Mesenchymal stem cell (in vitro differentiated cells and primary cell): ENCODE measurements at regions not wholly inside any gene's neighbourhood (a gene's known extent, or its start where the extent isn't known, plus 50 kb on each side); places are given as distances from the start of the nearest gene placed in this dataset.

ENCODE experiments used
- DNase-seq: peaks from one replicate; pipeline ENCODE4 v3.0.0-alpha.2; 2013
- H2AFZ ChIP-seq: one replicate; pipeline ENCODE4 v1.6.1; 2013; ENCODE audit warnings: low read depth, mild to moderate bottlenecking, control low read depth, inconsistent platforms, low read length, moderate library complexity
- H2AK5ac ChIP-seq: 2 replicates; pipeline ENCODE4 v1.6.1; 2013; ENCODE audit warnings: low read length, moderate library complexity, mild to moderate bottlenecking, inconsistent platforms; ENCODE audit not compliant: severe bottlenecking
- H2BK120ac ChIP-seq: one replicate; pipeline ENCODE4 v1.6.1; 2013; ENCODE audit warnings: low read depth, mild to moderate bottlenecking, inconsistent platforms, low read length, moderate library complexity
- H2BK12ac ChIP-seq, 2 experiments: one replicate each; pipeline ENCODE4 v1.6.1; 2013; ENCODE audit warnings: inconsistent platforms in 2 of 2, low read length in 2 of 2, mild to moderate bottlenecking in 2 of 2, moderate library complexity in 2 of 2, control low read depth in 1 of 2
- H2BK15ac ChIP-seq: one replicate; pipeline ENCODE4 v1.6.1; 2013; ENCODE audit warnings: mild to moderate bottlenecking, low read depth, inconsistent platforms; ENCODE audit not compliant: poor library complexity, severe bottlenecking
- H2BK5ac ChIP-seq: 2 replicates; pipeline ENCODE4 v1.6.1; 2013; ENCODE audit warnings: low read depth, mild to moderate bottlenecking, low read length, control low read depth, inconsistent platforms; ENCODE audit not compliant: poor library complexity, severe bottlenecking
- H3K14ac ChIP-seq, 2 experiments: one replicate each; pipeline ENCODE4 v1.6.1; 2013; ENCODE audit warnings: inconsistent platforms in 2 of 2, low read length in 2 of 2, control low read depth in 1 of 2, mild to moderate bottlenecking in 1 of 2, moderate library complexity in 1 of 2
- H3K18ac ChIP-seq, 2 experiments: one replicate each; pipeline ENCODE4 v1.6.1; 2013; ENCODE audit warnings: inconsistent platforms in 2 of 2, low read length in 2 of 2, control low read depth in 1 of 2, low read depth in 1 of 2, mild to moderate bottlenecking in 1 of 2
- H3K23ac ChIP-seq, 2 experiments: one replicate each; pipeline ENCODE4 v1.6.1; 2013; ENCODE audit warnings: inconsistent platforms in 2 of 2, low read length in 2 of 2, mild to moderate bottlenecking in 2 of 2, moderate library complexity in 2 of 2, control low read depth in 1 of 2
- H3K27ac ChIP-seq: 2 replicates; pipeline ENCODE4 v1.5.1; 2013; ENCODE audit warnings: mild to moderate bottlenecking, moderate library complexity, low read length, control low read depth, inconsistent platforms; ENCODE audit not compliant: poor library complexity, severe bottlenecking
- H3K27me3 ChIP-seq, 2 experiments: 2 replicates each; pipeline versions ENCODE4 v1.6.1 to v1.7.0; 2013; ENCODE audit warnings: low read length in 2 of 2, mild to moderate bottlenecking in 2 of 2, moderate library complexity in 2 of 2, control low read depth in 1 of 2, inconsistent platforms in 1 of 2; ENCODE audit not compliant: control insufficient read depth in 1 of 2, insufficient read depth in 1 of 2
- H3K36me3 ChIP-seq, 2 experiments: 2 replicates each; pipeline versions ENCODE4 v1.6.1 to v1.7.0; 2013; ENCODE audit warnings: low read length in 2 of 2, control low read depth in 1 of 2, inconsistent platforms in 1 of 2, low read depth in 1 of 2, mild to moderate bottlenecking in 1 of 2; ENCODE audit not compliant: insufficient read depth in 2 of 2, control insufficient read depth in 1 of 2
- H3K4ac ChIP-seq, 2 experiments: one replicate each; pipeline ENCODE4 v1.6.1; 2013; ENCODE audit warnings: inconsistent platforms in 2 of 2, low read length in 2 of 2, mild to moderate bottlenecking in 2 of 2, moderate library complexity in 2 of 2, control low read depth in 1 of 2, low read depth in 1 of 2
- H3K4me1 ChIP-seq: 2 replicates; pipeline ENCODE4 v1.6.1; 2013; ENCODE audit warnings: low read depth, low read length, control low read depth; ENCODE audit not compliant: control insufficient read depth, insufficient read depth
- H3K4me2 ChIP-seq: 2 replicates; pipeline ENCODE4 v1.6.1; 2013; ENCODE audit warnings: low read length, mild to moderate bottlenecking, inconsistent platforms; ENCODE audit not compliant: poor library complexity, severe bottlenecking
- H3K4me3 ChIP-seq, 2 experiments: 2 replicates each; pipeline versions ENCODE4 v1.5.1 to v1.7.0; 2013; ENCODE audit warnings: low read length in 2 of 2, mild to moderate bottlenecking in 2 of 2, control low read depth in 1 of 2, low read depth in 1 of 2; ENCODE audit not compliant: insufficient read depth in 1 of 2
- H3K79me1 ChIP-seq: replicated peaks from 2 replicates; pipeline ENCODE4 v1.6.1; 2013; ENCODE audit warnings: mild to moderate bottlenecking, control low read depth, low read length, inconsistent platforms; ENCODE audit not compliant: poor library complexity, severe bottlenecking
- H3K9ac ChIP-seq: 2 replicates; pipeline ENCODE4 v1.7.0; 2013; ENCODE audit warnings: mild to moderate bottlenecking, low read length, moderate library complexity
- H3K9me3 ChIP-seq: 2 replicates; pipeline ENCODE4 v1.7.0; 2013; ENCODE audit warnings: mild to moderate bottlenecking, low read length; ENCODE audit not compliant: control insufficient read depth
- H4K8ac ChIP-seq: one replicate; pipeline ENCODE4 v1.6.1; 2013; ENCODE audit warnings: inconsistent platforms, mild to moderate bottlenecking, low read length, moderate library complexity
- H4K91ac ChIP-seq: one replicate; pipeline ENCODE4 v1.6.1; 2013; ENCODE audit warnings: mild to moderate bottlenecking, low read length, inconsistent platforms
- WGBS: methylation state at CpG from one replicate; pipeline ENCODE4 v1.1.7; 2013; ENCODE audit warnings: mixed read lengths; 5-methylcytosine and 5-hydroxymethylcytosine counted together

GRCh38 chr19:30316000-30316491 lies 56.1 kb upstream of the ZNF536 start:
- H3K18ac ChIP-seq, result no peak overlapping the region
- H3K27me3 ChIP-seq, result no peaks in the 10 kb centered on the region
- H2BK12ac ChIP-seq, result no peak overlapping the region
- WGBS, result 92% methylated on average over 3 of the region's 4 CpGs
- H3K4me2 ChIP-seq, result no peak overlapping the region
- no peak overlapping the region for H4K91ac ChIP-seq
- H2BK15ac ChIP-seq, result no peak overlapping the region
- no peaks in the 10 kb centered on the region for H3K9me3 ChIP-seq
- H2BK120ac ChIP-seq, result no peak overlapping the region
- no peak overlapping the region for H2AFZ ChIP-seq
- H3K14ac ChIP-seq, result no peak overlapping the region
- H3K23ac ChIP-seq, result no peak overlapping the region
- H2AK5ac ChIP-seq, result no peak overlapping the region
- no peaks in the 10 kb centered on the region for H3K79me1 ChIP-seq
- no peak overlapping the region for H3K4me3 ChIP-seq
- H2BK5ac ChIP-seq, result no peak overlapping the region
- no peaks in the 10 kb centered on the region for H3K36me3 ChIP-seq
- no peak overlapping the region for H3K27ac ChIP-seq
- no peak overlapping the region for H4K8ac ChIP-seq
- DNase-seq, result no peak
- H3K4me1 ChIP-seq, result no peaks in the 10 kb centered on the region
- no peak overlapping the region for H3K4ac ChIP-seq
- no peak overlapping the region for H3K9ac ChIP-seq

- no peak overlapping the region for H3K4ac ChIP-seq
- no peak overlapping the region for H4K8ac ChIP-seq
- no peaks in the 10 kb centered on the region for H3K27me3 ChIP-seq
- WGBS, result 53% methylated on average over 5 of the region's 6 CpGs
- no peak overlapping the region for H2BK5ac ChIP-seq
- no peaks in the 10 kb centered on the region for H3K36me3 ChIP-seq
- no peaks in the 10 kb centered on the region for H3K9me3 ChIP-seq
- H2BK12ac ChIP-seq, result no peak overlapping the region
- no peaks in the 10 kb centered on the region for H3K4me1 ChIP-seq
- H2BK15ac ChIP-seq, result no peak overlapping the region
- H3K18ac ChIP-seq, result no peak overlapping the region
- H3K9ac ChIP-seq, result no peak overlapping the region
- no peak overlapping the region for H2AFZ ChIP-seq
- no peak for DNase-seq
- no peak overlapping the region for H3K23ac ChIP-seq
- no peaks in the 10 kb centered on the region for H3K79me1 ChIP-seq
- no peak overlapping the region for H3K27ac ChIP-seq
- no peak overlapping the region for H3K4me2 ChIP-seq
- no peak overlapping the region for H3K4me3 ChIP-seq
- H2BK120ac ChIP-seq, result no peak overlapping the region
- no peak overlapping the region for H4K91ac ChIP-seq
- H3K14ac ChIP-seq, result no peak overlapping the region
- no peak overlapping the region for H2AK5ac ChIP-seq
Measured at GRCh38 chr19:30316560-30317106, 55.6 kb upstream of the ZNF536 start.

GRCh38 chr19:30317403-30317802 lies 54.8 kb upstream of the ZNF536 start:
- 72% methylated on average over 7 of the region's 7 CpGs for WGBS
- no peak overlapping the region for H2AK5ac ChIP-seq
- peak overlapping the region; percentile 5 for H2AFZ ChIP-seq

GRCh38 chr19:30318261-30318660 lies 53.9 kb upstream of the ZNF536 start:
- Histone ChIP-seq H3K18ac (no peak overlapping the region), H3K4me1 (no peaks in the 10 kb centered on the region), H2BK15ac (no peak overlapping the region), H3K9ac (no peak overlapping the region), H2BK120ac (no peak overlapping the region), H3K14ac (no peak overlapping the region), H3K4ac (no peak overlapping the region), H2BK5ac (no peak overlapping the region), H2BK12ac (no peak overlapping the region), H3K36me3 (no peaks in the 10 kb centered on the region), H3K23ac (no peak overlapping the region), H3K9me3 (no peaks in the 10 kb centered on the region), H3K4me2 (no peak overlapping the region), H3K79me1 (no peaks in the 10 kb centered on the region), H3K27me3 (no peaks in the 10 kb centered on the region), H4K8ac (no peak overlapping the region), H2AK5ac (no peak overlapping the region), H3K27ac (no peak overlapping the region), H3K4me3 (no peak overlapping the region), H2AFZ (no peak overlapping the region), H4K91ac (no peak overlapping the region)
- WGBS, result 78% methylated on average over 4 of the region's 5 CpGs
- DNase-seq, result no peak

More at GRCh38 chr19:30317403-30317802, 54.8 kb upstream of the ZNF536 start:
- Histone ChIP-seq H4K8ac (no peak overlapping the region), H3K36me3 (no peaks in the 10 kb centered on the region), H2BK12ac (no peak overlapping the region), H2BK120ac (no peak overlapping the region), H3K4me1 (no peaks in the 10 kb centered on the region), H2BK15ac (no peak overlapping the region), H3K27me3 (no peaks in the 10 kb centered on the region), H3K27ac (no peak overlapping the region), H3K4me3 (no peak overlapping the region), H4K91ac (no peak overlapping the region), H2BK5ac (no peak overlapping the region), H3K79me1 (no peaks in the 10 kb centered on the region), H3K23ac (no peak overlapping the region), H3K4me2 (no peak overlapping the region), H3K9me3 (no peaks in the 10 kb centered on the region), H3K18ac (no peak overlapping the region), H3K14ac (no peak overlapping the region), H3K9ac (no peak overlapping the region), H3K4ac (no peak overlapping the region)
- no peak for DNase-seq
